ENCODE measurements at regions not wholly inside any gene's neighbourhood (a gene's known extent, or its start where the extent isn't known, plus 50 kb on each side); places are given as distances from the start of the nearest gene placed in this dataset.

DNA sequence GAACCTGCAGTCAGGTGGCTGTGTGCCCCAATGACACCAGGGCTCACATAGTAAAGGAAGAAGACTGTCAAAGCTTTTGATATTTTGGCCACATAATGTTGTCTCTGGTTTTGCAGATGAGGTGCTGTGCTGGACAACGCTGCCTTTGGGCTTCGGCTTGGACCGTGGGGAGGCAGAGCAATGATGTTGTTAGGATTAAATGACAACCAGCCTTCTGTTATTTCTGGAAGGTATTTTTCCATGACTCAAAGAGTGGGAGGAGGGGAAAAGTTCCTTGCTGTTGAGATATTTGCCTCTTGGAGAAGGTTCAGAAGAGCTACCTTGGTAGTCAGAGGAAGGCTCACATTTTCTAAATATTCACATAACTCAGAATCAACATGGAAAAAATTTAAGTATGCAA, 187.3 kb upstream of the GALNT2 start:
- TF ChIP-seq, protein P1, sequence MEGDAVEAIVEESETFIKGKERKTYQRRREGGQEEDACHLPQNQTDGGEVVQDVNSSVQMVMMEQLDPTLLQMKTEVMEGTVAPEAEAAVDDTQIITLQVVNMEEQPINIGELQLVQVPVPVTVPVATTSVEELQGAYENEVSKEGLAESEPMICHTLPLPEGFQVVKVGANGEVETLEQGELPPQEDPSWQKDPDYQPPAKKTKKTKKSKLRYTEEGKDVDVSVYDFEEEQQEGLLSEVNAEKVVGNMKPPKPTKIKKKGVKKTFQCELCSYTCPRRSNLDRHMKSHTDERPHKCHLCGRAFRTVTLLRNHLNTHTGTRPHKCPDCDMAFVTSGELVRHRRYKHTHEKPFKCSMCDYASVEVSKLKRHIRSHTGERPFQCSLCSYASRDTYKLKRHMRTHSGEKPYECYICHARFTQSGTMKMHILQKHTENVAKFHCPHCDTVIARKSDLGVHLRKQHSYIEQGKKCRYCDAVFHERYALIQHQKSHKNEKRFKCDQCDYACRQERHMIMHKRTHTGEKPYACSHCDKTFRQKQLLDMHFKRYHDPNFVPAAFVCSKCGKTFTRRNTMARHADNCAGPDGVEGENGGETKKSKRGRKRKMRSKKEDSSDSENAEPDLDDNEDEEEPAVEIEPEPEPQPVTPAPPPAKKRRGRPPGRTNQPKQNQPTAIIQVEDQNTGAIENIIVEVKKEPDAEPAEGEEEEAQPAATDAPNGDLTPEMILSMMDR (IDR thresholded peaks at IDR 0.05), result no peak
- no peak for TF ChIP-seq EZH2 (IDR thresholded peaks at IDR 0.05; ENCODE audit: borderline replicate concordance, insufficient read depth, low read depth, low read length, poor library complexity, severe bottlenecking)

Measured in B cell (primary cell).